T-helper 9 cell (primary cell): ENCODE measurements at regions not wholly inside any gene's neighbourhood (a gene's known extent, or its start where the extent isn't known, plus 50 kb on each side); places are given as distances from the start of the nearest gene placed in this dataset.
"Not testable (repeated sequence)": the region's sequence is repeated elsewhere in the genome, so short reads cannot be mapped to it uniquely, and the experiment has no call there.

Source experiments
- DNase-seq: peaks from one replicate; pipeline ENCODE4 v3.0.0-alpha.2; 2020

DNA sequence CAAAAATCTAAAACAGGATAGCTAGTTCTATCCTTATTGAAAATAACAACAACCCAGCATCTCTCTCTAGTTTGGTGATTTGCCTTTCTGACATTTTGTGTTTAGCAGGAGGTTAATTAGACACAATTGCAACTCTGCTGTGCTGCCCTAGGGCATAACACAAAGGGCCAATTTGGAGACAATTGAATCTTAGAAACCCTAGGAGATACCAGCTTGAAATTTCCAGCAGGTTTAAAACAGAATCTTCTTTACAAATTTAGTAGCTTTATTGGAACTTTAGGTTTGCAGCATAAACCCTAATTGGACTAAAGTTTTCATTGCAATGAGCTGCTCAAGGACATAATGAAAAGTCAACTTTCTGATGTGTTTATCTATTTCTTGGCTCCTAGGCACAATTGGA, 166.7 kb upstream of the FER start:
- no peak for DNase-seq

DNA sequence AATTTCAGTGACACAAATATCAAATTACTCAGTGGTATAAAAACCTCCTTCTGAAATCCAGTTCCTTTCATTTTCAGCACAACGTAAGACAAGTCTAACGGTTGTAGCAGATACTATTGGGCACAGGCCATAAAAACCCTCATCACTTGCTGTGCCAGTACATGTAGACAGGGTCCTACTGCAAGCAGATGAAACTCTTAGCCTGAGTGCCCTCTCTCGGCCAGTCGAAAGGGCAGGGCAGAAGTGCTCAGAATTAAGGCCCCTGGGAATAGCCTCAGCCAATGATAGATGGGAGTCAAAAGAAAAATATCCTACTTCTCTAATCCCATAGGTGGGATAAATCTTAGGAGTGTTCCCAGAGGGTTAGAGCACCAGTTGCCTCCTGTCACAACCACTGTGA, 168.5 kb upstream of the FER start:
- no peak for DNase-seq

DNA sequence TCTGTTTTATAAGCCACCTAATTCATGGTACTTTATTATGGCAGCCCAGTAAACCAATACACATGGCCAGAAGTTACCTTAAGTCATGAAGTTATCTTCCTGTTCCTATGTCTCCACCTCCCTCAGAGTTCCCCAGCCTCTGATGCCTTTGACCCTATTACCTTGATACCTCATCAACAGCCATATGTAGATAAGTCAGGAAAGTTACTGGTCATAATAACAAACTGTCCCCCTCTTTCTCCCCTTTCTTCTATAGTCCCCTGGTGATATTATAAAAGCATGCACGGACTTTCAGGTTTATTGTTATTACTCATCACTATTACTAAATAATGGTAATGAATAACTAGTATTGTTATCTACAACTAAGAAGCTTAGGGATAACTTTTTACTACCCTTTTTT, 168.9 kb upstream of the FER start:
- no peak for DNase-seq

DNA sequence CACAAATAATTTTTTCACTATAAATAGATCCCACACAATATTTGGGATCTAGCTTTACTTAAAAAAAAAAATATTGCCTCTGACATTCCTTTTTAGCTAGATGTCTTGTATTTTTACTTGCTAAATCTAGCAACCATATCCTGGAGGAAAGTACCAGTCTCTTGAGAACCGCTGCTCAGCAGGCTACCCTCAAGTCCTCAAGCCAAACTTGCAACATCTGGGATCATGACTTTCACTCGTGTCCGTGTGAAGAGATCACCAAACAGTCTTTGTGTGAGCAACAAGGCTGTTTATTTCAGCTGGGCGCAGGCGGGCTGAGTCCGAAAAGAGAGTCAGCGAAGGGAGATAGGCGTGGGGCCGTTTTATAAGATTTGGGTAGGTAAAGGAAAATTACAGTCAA, 180.3 kb upstream of the FER start:
- no peak for DNase-seq

DNA sequence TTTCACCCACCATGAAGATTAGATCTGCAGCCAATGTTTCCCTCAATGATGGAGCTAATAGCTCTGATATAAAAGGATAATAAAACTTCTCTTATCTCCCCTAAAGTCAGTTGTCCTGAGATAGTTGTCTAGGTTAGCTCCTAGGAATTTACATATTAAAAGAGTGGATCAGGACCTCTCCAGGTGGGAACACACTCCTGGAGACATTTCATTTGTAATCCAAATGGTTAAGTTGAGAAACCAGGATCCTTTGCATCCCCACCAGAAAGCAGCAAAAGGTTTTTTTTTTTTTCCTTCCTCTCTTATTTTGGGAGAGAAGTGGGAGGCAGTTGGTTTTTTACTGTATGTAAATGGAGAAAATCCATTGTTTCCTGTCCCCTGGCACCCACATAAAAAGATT, 182.5 kb upstream of the FBXL17 start:
- no peak for DNase-seq

DNA sequence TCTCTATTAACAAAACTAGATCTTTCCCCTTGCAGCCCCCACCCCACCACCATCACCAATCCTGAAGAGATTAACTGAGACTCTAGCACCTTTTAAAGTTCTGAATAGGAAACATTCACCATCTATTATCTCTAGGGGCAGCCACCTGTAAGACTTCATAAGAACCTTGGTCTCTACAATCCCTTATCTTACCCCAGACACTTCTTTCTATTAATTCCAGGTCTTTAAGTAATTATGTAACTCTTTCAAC, 180.2 kb upstream of the FBXL17 start:
- DNase-seq: no peak

DNA sequence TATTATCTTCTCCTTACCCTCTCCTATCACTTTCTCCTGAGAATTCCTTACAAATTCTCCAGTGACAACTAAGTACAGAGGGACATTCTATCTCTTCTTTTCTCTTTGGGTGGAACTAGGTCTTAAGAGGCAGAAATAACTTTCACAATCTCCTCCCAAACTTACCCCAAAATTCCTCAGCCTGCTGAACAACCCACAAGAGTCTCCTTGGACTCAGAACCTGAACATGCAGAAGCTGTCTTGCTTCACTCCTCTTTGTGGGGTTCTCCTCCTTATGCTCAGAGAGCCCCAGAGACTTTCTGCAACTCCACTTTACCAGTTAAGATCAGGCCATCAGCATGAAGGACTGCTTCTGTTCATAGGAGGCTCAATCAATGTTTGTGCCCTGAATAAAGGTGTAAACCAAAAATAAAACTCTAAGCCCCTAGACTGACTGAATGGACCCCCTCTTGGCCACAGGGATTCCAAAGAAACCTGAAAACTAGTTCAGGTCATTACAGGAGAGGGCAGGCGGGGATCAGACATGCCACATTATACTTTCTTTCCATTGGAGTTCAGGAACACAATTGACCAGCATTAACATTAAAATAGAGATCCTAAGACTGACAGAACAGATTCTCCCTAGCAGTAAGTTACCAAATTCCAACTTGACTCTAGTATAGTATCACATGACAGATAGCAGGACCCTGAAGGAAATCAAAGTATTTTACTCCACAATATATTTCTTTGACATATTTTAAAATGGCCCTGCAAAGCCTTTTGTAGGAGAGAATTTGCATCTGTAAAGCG, 179.7 kb upstream of the FBXL17 start:
- DNase-seq: no peak

DNA sequence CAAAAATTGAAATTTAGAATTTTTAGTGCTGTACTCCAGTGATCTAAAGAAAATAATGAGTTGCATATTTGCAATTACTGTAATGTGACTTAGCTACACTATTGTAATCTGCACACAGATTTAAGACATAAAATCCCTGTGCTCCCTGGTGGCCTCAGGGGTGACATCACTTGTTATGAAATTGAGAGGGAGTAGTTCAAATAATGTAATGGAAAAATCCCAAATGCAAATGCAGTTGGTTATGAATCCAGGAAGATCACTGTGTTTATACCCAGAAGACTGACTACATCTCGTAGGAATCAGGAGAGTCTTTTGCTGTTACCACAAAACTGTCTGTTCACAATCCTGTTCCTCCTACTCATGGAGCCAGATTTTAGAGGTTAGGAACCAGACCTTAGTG, 178.7 kb upstream of the FBXL17 start:
- DNase-seq: no peak

DNA sequence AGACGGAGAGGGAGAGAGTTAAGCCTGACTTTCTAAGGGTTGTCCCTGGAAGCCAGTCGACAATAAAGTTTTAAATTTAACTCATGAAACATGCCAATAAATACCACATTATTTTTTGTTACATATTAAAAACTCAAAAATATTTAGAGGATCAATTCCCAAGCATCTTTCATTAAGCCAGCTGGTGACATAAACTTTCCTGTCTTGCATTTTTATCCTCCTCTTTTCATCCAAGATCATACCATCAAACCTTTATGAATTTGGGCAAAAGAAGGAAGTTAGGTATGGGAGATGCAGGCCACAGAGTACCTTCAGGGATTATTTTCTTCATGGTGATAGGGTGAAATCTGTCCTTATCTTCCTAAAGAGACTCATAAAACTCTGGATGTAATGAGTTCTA, 178.3 kb upstream of the FBXL17 start:
- no peak for DNase-seq

DNA sequence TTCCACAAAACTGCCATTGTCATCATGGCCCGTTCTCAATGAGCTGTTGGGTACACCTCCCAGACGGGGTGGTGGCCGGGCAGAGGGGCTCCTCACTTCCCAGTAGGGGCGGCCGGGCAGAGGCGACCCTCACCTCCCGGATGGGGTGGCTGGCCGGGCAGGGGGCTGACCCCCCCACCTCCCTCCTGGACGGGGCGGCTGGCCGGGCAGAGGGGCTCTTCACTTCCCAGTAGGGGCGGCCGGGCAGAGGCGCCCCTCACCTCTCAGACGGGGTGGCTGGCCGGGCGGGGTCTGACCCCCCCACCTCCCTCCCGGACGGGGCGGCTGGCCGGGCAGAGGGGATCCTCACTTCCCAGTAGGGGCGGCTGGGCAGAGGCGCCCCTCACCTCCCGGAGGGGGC, 176.9 kb upstream of the FBXL17 start:
- DNase-seq: not testable (repeated sequence)

DNA sequence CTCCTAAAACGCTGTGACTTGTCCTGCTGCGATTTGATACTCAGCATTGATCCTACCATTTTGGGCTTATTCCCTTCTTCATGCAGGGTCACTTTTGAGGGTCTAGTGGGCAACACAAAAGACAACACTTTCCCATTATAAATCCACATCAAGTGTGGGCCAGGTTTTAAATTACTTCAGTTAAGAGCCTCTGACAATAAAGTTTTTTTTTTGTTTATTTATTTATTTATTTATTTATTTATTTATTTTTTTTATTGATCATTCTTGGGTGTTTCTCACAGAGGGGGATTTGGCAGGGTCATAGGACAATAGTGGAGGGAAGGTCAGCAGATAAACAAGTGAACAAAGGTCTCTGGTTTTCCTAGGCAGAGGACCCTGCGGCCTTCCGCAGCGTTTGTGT, 176.2 kb upstream of the FBXL17 start:
- DNase-seq: not testable (repeated sequence)

DNA sequence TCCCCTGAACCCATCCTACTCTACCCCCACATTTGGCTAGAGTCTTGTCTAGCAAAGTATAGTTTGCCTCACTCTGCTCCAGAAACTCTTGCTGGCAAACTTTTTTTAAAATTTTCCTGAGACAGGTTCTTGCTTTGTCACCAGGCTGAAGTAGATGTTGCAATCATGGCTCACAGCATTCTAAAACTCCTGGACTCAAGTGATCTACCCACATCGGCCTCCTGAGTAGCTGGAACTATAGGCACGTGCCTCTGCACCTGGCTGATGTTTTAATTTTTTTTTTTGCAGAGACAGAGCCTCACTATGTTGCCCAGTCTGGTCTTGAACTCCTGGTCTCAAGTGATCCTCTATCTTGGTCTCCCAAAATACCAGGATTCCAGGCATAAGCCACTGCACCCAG, 175.8 kb upstream of the FBXL17 start:
- no peak for DNase-seq

DNA sequence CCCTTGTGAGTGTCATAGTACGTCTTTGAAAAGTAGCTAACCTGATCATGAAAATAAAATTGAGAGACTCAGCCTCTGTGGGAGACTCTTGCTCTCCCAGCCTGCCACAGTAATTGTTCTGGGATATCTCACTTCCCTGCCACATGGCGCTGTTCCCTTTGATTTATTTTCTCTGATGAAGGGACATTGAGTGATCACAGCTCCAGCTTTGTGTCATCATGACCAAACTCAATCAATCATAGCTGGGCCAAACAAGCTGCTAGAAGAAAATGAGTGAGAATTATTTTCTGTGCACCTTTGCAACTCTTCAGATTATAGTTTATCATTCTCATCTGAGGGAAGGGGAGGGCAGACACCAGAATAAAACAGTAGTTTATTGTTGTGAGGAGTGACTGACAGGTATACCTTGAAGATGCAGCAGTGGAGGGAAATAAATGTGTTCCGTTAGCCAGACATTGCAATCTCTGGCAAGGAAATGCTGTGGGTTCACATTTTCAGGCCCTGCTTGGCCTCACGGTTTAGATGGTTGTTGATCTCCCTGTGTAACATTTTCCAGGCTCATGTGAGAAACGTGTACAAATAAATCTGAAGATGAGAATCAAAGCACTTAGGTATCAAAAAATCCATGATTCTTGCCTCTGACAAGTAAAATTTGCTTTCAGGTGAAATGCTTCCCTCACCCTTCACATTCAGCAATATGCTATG, 174.7 kb upstream of the FBXL17 start:
- DNase-seq: no peak

DNA sequence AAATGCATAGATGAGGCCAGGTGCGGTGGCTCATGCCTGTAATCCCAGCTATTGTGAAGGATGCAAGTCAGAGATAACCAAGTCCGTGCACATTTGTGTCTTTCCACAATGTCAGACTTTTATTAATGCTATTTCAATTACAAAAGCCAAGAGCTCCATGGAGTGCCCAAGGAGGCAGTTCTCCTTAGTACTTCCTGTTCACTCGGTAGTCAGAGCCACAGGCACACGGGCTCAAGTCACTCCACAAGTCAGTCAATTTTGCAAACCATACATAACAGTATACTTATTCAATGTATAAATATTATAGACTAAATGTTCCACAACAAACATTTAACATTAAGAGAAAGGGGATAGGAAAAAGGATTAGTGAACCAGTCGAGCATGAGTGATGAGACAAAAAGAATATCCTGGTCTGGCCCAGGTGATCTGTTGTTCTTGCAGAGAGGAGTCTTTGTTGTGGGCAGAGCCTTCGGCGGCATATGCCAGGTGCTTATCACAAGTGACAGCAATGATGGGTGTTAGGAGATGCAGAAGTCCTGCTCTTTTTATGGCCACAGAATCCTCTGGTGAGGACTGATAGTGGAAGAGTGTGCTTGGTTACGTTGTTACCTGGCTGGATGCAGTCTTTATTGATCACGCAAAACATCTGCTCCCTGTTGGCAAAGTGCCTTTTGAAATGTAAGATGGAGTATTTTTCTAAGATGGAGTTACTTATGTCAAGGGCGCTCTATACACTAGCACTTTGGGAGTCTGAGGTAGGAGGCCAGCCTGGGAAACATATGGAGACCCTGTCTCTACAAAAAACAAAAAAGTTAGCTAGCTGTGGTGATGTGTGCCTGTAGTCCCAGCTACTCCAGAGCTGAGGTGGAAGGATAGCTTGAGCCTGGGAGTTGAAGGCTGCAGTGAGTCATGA, 167.0 kb upstream of the FBXL17 start:
- DNase-seq: no peak

DNA sequence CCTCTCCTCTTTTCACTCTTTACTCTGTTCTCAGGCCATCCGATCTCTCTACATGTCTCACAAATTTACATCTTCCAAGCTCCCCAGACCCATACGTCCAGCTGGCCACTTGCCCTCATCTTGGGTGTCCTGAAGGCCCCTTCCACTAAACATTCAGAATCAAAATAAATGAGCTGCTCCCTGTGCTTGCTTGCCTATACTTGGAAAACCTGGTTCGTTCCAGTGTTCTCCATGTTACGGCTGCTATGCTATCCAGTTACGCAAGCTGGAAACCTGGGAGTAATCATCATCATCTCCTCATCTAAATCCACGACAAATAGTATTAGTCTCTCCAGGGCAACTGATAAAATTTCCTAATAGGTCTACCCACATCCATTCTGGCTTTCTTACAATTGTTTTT, 165.0 kb upstream of the FBXL17 start:
- DNase-seq: no peak

DNA sequence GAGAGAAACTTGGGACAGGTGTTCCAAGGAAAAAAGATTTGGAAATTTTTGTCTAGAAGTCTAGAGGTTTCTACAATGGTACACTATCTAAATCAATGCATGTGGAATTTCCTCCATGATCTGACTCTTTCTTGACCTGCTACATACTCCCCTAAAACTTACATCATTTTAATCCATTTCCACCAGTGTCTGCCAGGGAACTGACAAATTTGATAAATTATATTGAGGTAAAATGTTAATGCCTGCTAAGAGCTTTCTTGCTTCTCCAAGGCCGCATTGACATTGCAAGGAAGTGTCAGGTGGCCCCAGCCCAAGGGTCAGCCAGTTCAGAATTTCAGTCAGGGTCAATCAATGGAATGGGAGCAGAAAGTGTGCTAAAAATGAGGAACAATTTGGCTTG, 163.4 kb upstream of the FBXL17 start:
- no peak for DNase-seq

DNA sequence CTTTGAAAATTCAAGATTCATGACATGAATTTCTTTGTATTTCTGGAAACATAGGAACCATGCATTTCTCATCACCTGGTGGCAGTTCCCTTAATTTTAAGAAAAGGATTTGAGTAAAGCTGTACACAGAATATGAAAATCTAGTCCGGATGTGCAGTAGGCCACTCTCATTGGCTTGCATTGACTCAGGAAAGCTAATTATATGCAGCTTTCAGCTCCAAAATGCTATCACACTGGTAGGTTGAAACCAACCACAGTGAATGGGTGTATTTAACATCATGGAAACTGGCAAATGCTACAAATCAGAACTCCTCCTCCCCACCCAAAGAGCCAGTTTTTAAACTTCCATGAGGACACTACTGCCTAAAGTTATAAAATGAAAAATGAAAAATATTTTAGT, 161.6 kb upstream of the FBXL17 start:
- no peak for DNase-seq

DNA sequence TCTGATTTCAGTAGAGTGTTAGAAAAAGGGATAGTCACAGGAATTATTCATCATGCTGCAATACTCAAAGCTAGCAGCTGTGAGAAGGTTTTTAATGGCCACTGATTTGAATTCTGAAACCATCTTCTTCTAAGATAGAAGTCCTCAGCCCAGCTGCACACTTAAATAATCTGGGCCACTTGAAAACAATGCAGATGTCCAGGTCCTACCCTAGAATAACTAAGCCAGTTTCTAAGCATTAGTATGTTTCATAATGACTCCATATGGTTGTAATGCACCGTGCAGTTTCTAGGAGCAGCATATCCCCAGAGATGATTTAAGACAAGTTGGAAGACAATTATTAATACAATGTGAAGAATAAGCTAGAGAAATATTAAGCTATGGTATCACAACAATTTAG, 159.9 kb upstream of the FBXL17 start:
- no peak for DNase-seq

DNA sequence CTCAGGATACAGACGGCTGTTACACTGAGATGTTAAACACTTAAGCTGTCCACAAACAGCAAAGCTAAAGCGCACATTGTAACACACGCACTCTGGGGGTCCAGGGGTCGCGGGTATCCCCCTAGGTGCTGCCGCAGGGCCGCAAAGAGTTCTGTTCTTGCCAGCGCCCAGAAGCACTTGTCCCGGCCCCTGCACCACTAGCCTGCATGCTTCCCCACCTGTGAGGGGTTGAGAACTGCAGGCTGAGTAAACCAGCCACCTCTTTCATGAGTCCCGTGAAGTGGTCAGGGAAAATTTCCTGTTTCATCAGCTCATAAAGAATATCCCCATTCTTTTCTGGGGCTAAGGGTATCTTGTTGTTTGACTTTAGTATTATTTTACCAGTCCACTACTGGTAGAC, 154.4 kb upstream of the FBXL17 start:
- DNase-seq: no peak

DNA sequence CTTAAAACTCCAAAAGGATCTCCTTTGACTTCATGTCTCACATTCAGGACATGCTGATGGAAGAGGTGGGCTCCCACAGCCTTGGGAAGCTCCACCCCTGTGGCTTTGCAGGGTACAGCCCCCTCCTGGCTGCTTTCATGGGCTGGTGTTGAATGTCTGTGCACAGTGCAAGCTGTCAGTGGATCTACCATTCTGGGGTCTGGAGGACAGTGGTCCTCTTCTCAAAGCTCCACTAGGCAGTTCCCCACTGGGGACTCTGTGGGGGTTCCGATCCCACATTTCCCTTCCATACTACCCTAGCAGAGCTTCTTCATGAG, 150.2 kb upstream of the FBXL17 start:
- not testable (repeated sequence) for DNase-seq

DNA sequence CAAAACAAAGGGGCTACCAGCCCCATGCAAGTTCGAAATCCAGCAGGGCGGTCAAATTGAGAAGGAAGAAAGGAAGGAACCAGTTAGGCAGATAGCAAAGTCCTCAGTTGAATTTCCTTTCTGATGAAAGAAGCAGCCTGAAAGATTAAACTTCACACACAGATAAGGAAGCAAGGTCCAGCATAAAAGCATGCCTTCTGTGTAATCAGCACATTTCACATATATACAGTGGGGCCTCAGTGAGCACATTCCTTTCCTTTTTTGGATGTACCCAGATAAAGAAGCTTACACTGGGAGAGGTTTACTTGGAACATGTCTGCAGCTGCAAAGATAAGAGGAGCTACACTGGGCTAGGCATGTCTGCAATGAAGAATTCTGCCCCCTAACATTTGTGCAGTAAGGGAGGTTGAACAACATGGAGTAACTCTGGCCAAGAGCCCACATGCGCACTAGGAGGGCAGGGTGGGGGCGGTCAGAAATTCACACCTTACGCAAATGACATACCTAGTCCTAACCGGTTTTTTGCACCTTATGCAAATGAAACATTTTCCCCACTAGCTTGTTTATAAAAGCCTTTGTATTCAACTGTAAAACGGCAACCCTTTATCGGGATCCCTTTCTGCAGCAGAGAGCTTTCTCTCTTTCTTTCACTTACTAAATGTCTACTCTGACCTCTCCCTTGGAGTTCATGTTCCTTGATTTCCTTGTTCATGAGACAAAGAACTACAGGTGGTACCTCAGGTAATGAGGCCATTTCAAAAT, 149.7 kb upstream of the FBXL17 start:
- no peak for DNase-seq

DNA sequence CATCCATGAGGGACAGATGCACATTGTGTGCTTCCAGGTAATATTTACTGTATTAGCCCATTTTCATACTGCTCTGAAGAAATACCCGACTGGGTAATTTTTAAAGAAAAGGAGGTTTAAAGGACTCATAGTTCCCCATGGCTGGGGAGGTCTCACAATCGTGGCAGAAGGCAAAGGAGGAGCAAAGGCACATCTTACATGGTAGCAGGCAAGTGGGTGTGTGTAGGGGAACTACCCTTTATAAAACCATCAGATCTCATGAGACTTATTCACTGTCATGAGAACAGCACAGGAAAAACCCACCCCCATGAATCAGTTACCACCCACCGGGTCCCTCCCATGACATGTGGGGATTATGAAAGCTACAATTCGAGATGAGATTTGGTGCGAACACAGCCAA, 148.8 kb upstream of the FBXL17 start:
- no peak for DNase-seq

DNA sequence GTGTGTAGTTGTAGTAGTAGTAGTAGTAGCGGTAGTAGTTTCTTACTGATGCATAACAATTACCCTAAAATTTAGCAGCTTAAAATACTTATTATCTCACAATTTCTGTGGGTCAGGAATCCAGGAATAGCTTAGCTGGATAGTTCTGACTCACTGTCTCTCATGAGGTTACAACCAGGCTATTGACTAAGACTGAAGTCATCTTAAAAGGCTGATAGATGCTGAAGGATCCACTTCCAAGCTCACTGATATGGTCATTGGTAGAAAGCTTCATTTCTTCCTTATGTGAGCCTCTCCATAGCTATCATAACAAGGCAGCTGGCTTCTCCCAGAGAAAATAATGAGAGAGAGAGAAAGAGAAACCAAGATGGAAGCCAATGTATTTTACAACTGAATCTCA, 147.5 kb upstream of the FBXL17 start:
- no peak for DNase-seq
